ENCODE measurements at regions not wholly inside any gene's neighbourhood (a gene's known extent, or its start where the extent isn't known, plus 50 kb on each side); places are given as distances from the start of the nearest gene placed in this dataset.

DNA sequence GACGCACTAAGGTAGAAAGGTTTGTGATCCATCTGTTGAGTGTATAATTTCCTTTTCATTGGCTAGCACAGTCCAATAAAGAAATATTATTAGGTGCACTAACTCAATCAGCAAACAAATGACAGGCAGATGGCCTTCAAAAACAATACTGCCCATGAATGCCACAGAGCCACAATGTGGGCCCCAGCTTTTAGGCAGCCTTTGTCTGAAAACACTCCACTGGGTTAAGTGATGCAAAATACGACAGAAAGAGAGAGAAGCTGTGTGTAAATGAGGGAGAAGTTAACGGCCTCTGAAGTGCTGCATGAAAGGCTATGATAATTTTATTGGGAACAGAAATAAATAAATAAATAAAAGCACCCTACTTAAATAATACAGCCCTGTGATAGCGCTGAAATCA is 274.6 kb downstream of the NKX6-1 start:
- TF ChIP-seq POLR2AphosphoS5 (IDR thresholded peaks at IDR 0.05; ENCODE audit: low read depth, low read length) = no peak
- no peak for TF ChIP-seq SIN3A (IDR thresholded peaks at IDR 0.05; ENCODE audit: borderline replicate concordance, insufficient read depth, low read length)
- TF ChIP-seq FOXP2 (optimal IDR thresholded peaks at IDR 0.05; ENCODE audit: borderline replicate concordance, extremely low read depth, extremely low read length, insufficient read depth) = no peak
- TF ChIP-seq, protein P1, sequence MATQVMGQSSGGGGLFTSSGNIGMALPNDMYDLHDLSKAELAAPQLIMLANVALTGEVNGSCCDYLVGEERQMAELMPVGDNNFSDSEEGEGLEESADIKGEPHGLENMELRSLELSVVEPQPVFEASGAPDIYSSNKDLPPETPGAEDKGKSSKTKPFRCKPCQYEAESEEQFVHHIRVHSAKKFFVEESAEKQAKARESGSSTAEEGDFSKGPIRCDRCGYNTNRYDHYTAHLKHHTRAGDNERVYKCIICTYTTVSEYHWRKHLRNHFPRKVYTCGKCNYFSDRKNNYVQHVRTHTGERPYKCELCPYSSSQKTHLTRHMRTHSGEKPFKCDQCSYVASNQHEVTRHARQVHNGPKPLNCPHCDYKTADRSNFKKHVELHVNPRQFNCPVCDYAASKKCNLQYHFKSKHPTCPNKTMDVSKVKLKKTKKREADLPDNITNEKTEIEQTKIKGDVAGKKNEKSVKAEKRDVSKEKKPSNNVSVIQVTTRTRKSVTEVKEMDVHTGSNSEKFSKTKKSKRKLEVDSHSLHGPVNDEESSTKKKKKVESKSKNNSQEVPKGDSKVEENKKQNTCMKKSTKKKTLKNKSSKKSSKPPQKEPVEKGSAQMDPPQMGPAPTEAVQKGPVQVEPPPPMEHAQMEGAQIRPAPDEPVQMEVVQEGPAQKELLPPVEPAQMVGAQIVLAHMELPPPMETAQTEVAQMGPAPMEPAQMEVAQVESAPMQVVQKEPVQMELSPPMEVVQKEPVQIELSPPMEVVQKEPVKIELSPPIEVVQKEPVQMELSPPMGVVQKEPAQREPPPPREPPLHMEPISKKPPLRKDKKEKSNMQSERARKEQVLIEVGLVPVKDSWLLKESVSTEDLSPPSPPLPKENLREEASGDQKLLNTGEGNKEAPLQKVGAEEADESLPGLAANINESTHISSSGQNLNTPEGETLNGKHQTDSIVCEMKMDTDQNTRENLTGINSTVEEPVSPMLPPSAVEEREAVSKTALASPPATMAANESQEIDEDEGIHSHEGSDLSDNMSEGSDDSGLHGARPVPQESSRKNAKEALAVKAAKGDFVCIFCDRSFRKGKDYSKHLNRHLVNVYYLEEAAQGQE (IDR thresholded peaks at IDR 0.05; ENCODE audit: insufficient read depth in 1 of 2, low read depth in 2 of 2, low read length in 2 of 2) = no peak
- no peak for TF ChIP-seq TAF1 (IDR thresholded peaks at IDR 0.05; ENCODE audit: borderline replicate concordance, insufficient read depth, low read length)

DNA sequence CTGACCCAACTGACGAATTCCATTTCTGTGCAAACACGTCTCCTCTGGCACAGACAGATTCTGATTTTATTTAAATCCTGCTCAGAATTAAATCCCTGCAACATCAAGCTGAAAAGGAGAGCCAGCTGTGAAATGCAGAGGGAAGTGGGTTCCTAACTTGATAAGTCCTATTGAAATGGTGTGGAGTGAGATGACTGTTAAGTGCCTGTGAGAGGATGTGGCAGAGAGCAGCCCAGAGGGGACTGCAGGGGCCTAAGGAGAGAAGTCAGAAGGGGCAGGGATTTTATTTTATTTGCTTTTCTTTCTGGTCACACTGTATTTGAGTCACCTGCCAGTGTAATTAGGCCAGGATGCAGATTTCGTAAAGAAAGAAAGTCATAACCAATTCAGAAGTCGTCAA is 277.4 kb downstream of the NKX6-1 start:
- no peak for TF ChIP-seq SIN3A (IDR thresholded peaks at IDR 0.05; ENCODE audit: borderline replicate concordance, insufficient read depth, low read length)
- no peak for TF ChIP-seq POLR2AphosphoS5 (IDR thresholded peaks at IDR 0.05; ENCODE audit: low read depth, low read length)
- TF ChIP-seq FOXP2 (optimal IDR thresholded peaks at IDR 0.05; ENCODE audit: borderline replicate concordance, extremely low read depth, extremely low read length, insufficient read depth) = no peak
- TF ChIP-seq TAF1 (IDR thresholded peaks at IDR 0.05; ENCODE audit: borderline replicate concordance, insufficient read depth, low read length) = no peak
- TF ChIP-seq, protein P1 (IDR thresholded peaks at IDR 0.05; ENCODE audit: insufficient read depth in 1 of 2, low read depth in 2 of 2, low read length in 2 of 2) = no peak

DNA sequence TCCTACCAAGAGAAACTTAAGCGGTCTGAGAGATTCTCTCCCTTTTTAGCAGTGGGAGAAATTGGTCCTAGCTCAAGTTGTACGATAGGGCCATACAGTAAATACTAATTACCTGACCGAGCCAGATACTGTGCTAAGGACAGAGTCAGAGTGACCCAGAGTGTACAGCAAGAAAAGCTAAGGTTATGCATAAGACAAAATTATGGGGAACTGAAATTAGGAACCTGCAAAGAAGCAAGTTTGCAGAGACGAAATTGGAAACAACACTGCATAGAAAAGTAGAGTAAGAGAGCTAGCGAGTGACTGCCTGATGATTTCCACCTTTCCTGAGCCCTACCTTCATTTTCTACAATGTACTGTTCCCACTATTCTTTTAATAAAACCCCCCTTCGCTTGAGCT is 278.1 kb downstream of the NKX6-1 start:
- TF ChIP-seq FOXP2 (optimal IDR thresholded peaks at IDR 0.05; ENCODE audit: borderline replicate concordance, extremely low read depth, extremely low read length, insufficient read depth) = no peak
- TF ChIP-seq SIN3A (IDR thresholded peaks at IDR 0.05; ENCODE audit: borderline replicate concordance, insufficient read depth, low read length) = no peak
- TF ChIP-seq POLR2AphosphoS5 (IDR thresholded peaks at IDR 0.05; ENCODE audit: low read depth, low read length) = no peak
- TF ChIP-seq, protein P1 (IDR thresholded peaks at IDR 0.05; ENCODE audit: insufficient read depth in 1 of 2, low read depth in 2 of 2, low read length in 2 of 2) = no peak
- no peak for TF ChIP-seq TAF1 (IDR thresholded peaks at IDR 0.05; ENCODE audit: borderline replicate concordance, insufficient read depth, low read length)

DNA sequence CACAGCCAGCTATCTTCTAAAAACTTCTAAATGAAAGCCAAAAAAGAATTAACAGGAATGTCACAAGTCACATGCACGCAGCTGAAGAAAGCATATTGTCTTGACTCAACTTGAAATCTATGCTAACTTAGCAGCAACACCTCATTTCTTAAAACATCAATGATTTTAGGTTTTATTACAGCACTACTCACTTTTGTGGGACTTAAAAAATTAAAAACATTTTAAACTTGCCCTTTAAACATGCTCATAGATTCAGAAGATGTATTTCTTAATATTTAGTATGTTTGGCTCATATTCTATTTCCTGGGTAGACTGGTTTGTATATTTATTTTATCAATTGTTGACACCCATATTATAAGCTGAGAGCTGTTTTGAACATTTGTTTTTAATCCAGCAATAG is 279.4 kb downstream of the NKX6-1 start:
- TF ChIP-seq POLR2AphosphoS5 (IDR thresholded peaks at IDR 0.05; ENCODE audit: low read depth, low read length) (no peak), TAF1 (IDR thresholded peaks at IDR 0.05; ENCODE audit: borderline replicate concordance, insufficient read depth, low read length) (no peak), FOXP2 (optimal IDR thresholded peaks at IDR 0.05; ENCODE audit: borderline replicate concordance, extremely low read depth, extremely low read length, insufficient read depth) (no peak), SIN3A (IDR thresholded peaks at IDR 0.05; ENCODE audit: borderline replicate concordance, insufficient read depth, low read length) (no peak)
- TF ChIP-seq, protein P1 (IDR thresholded peaks at IDR 0.05; ENCODE audit: insufficient read depth in 1 of 2, low read depth in 2 of 2, low read length in 2 of 2) = no peak

DNA sequence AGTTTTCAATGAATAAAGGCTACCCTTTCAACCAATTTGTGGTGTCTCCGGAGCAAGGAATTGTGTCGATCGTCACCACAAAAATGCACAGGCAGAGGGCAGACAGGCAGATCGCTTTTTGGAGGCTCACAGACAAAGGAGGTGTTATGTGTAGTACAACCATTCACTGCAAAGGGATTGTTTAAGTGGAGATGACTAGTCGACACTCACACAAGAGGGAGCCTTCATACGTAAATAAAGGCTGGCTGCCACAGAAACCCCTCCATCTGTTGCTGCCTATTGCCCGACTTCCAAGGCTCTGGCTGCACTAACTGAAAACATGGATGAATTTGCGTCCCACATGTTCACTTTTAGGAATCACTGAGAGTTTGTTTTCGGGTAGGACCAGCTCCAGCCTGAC is 281.1 kb downstream of the NKX6-1 start:
- TF ChIP-seq POLR2AphosphoS5 (IDR thresholded peaks at IDR 0.05; ENCODE audit: low read depth, low read length) (no peak), SIN3A (IDR thresholded peaks at IDR 0.05; ENCODE audit: borderline replicate concordance, insufficient read depth, low read length) (no peak)

Data from PFSK-1 (cell line).